HepG2 (cell line): ENCODE measurements at regions not wholly inside any gene's neighbourhood (a gene's known extent, or its start where the extent isn't known, plus 50 kb on each side); places are given as distances from the start of the nearest gene placed in this dataset.

Experiments
- BRD4 ChIP-seq: sonication (generic); formaldehyde crosslinking; IDR thresholded peaks from 2 replicates; pipeline ENCODE4 v1.4.0; 2020; ENCODE audit warnings: missing genetic modification reagents
- CBX1 ChIP-seq: IDR thresholded peaks from one replicate; pipeline ENCODE4 v1.6.1; 2016; ENCODE audit warnings: antibody characterized with exemption, low read depth
- CBX5 ChIP-seq: sonication (generic); formaldehyde crosslinking; IDR thresholded peaks from 2 replicates; pipeline ENCODE4 v1.4.0; 2020; ENCODE audit warnings: missing genetic modification reagents, borderline replicate concordance
- CCDC6 ChIP-seq: sonication (generic); formaldehyde crosslinking; IDR thresholded peaks from 2 replicates; pipeline ENCODE4 v1.8.1; 2022; ENCODE audit warnings: mild to moderate bottlenecking, missing genetic modification reagents, moderate library complexity
- EP300 ChIP-seq, 3 experiments: sonication (generic) in 1 of 3; formaldehyde crosslinking in 1 of 3; IDR thresholded peaks; 2 replicates each; pipeline versions ENCODE4 v1.5.1 to v1.6.1; 2011 to 2020; ENCODE audit warnings: low read depth in 2 of 3, low read length in 2 of 3, borderline replicate concordance in 1 of 3, improper control_type of control experiment in 1 of 3, mild to moderate bottlenecking in 1 of 3, missing genetic modification reagents in 1 of 3, moderate library complexity in 1 of 3
- ETV5 ChIP-seq: IDR thresholded peaks from 2 replicates; pipeline ENCODE4 v1.6.1; 2018; ENCODE audit warnings: missing biosample characterization, missing genetic modification reagents, inconsistent platforms, borderline replicate concordance
- FOXM1 ChIP-seq: sonication (generic); formaldehyde crosslinking; IDR thresholded peaks from 2 replicates; pipeline ENCODE4 v1.5.0; 2020; ENCODE audit warnings: missing genetic modification reagents
- HNF4A ChIP-seq: sonication (generic); formaldehyde crosslinking; IDR thresholded peaks from 2 replicates; pipeline ENCODE4 v1.4.0; 2020; ENCODE audit warnings: missing genetic modification reagents
- HNRNPLL ChIP-seq: fragments of 200-400 bp; formaldehyde crosslinking; IDR thresholded peaks from 2 replicates; pipeline ENCODE4 v1.6.1; 2017; ENCODE audit warnings: mild to moderate bottlenecking, low read depth, low read length; ENCODE audit not compliant: poor library complexity, severe bottlenecking
- HOXA9 ChIP-seq: sonication (generic); formaldehyde crosslinking; IDR thresholded peaks from 2 replicates; pipeline ENCODE4 v1.8.1; 2022; ENCODE audit warnings: missing genetic modification reagents, mild to moderate bottlenecking, moderate library complexity, borderline replicate concordance
- IKZF4 ChIP-seq: sonication (generic); formaldehyde crosslinking; IDR thresholded peaks from 2 replicates; pipeline ENCODE4 v1.5.1; 2020; ENCODE audit warnings: borderline replicate concordance, mild to moderate bottlenecking, low read depth, missing genetic modification reagents; ENCODE audit errors: not compliant biosample characterization
- KDM4B ChIP-seq: sonication (generic); formaldehyde crosslinking; IDR thresholded peaks from 2 replicates; pipeline ENCODE4 v1.4.0; 2020; ENCODE audit warnings: missing genetic modification reagents
- NCOA5 ChIP-seq: sonication (generic); formaldehyde crosslinking; IDR thresholded peaks from 2 replicates; pipeline ENCODE4 v1.4.0; 2020; ENCODE audit warnings: missing genetic modification reagents
- SKI ChIP-seq: fragments of 450-650 bp; IDR thresholded peaks from one replicate; pipeline ENCODE4 v1.6.1; 2018; ENCODE audit warnings: mild to moderate bottlenecking; ENCODE audit not compliant: partially characterized antibody
- SOX13 ChIP-seq, 3 experiments: fragments of 450-650 bp in 1 of 3; sonication (generic) in 1 of 3; formaldehyde crosslinking in 1 of 3; IDR thresholded peaks in 2 of 3; conservative IDR thresholded peaks in 1 of 3; 2 replicates each; pipeline versions ENCODE4 v1.5.0 to v1.6.1; 2016 to 2020; ENCODE audit warnings: antibody characterized with exemption in 1 of 3, mild to moderate bottlenecking in 1 of 3, missing compliant biosample characterization in 1 of 3, missing genetic modification reagents in 1 of 3, moderate library complexity in 1 of 3
- ZFP37 ChIP-seq: sonication (generic); formaldehyde crosslinking; IDR thresholded peaks from 2 replicates; pipeline ENCODE4 v1.4.0; 2020; ENCODE audit warnings: missing genetic modification reagents, borderline replicate concordance
- ZNF205 ChIP-seq: IDR thresholded peaks from 2 replicates; pipeline ENCODE4 v1.6.1; 2018; ENCODE audit warnings: missing biosample characterization, missing genetic modification reagents
- ZNF557 ChIP-seq: sonication (generic); formaldehyde crosslinking; IDR thresholded peaks from 2 replicates; pipeline ENCODE4 v1.4.0; 2020; ENCODE audit warnings: missing genetic modification reagents
- ZNF615 ChIP-seq: sonication (generic); formaldehyde crosslinking; IDR thresholded peaks from 2 replicates; pipeline ENCODE4 v1.5.0; 2020; ENCODE audit warnings: mild to moderate bottlenecking, missing genetic modification reagents, borderline replicate concordance
- ZNF652 ChIP-seq: IDR thresholded peaks from 2 replicates; pipeline ENCODE4 v1.6.1; 2016; ENCODE audit warnings: low read depth, borderline replicate concordance
- ZNF878 ChIP-seq: sonication (generic); formaldehyde crosslinking; IDR thresholded peaks from 2 replicates; pipeline ENCODE4 v1.8.1; 2023; ENCODE audit warnings: mild to moderate bottlenecking, missing genetic modification reagents, moderate library complexity
- ZSCAN25 ChIP-seq: sonication (generic); formaldehyde crosslinking; IDR thresholded peaks from 2 replicates; pipeline ENCODE4 v1.8.0; 2022; ENCODE audit warnings: mild to moderate bottlenecking, missing genetic modification reagents
- TF ChIP-seq, protein P1 (sequence below): sonication (generic); formaldehyde crosslinking; IDR thresholded peaks from 2 replicates; pipeline ENCODE4 v1.4.0; 2020; ENCODE audit warnings: missing genetic modification reagents
- TF ChIP-seq, protein P2 (sequence below): sonication (generic); formaldehyde crosslinking; conservative IDR thresholded peaks from 2 replicates; pipeline ENCODE4 v1.8.0; 2022; ENCODE audit warnings: low read depth, missing genetic modification reagents
- TF ChIP-seq, protein P3 (sequence below): sonication (generic); formaldehyde crosslinking; IDR thresholded peaks from 2 replicates; pipeline ENCODE4 v1.4.0; 2020; ENCODE audit warnings: missing genetic modification reagents, mild to moderate bottlenecking, borderline replicate concordance

DNA sequence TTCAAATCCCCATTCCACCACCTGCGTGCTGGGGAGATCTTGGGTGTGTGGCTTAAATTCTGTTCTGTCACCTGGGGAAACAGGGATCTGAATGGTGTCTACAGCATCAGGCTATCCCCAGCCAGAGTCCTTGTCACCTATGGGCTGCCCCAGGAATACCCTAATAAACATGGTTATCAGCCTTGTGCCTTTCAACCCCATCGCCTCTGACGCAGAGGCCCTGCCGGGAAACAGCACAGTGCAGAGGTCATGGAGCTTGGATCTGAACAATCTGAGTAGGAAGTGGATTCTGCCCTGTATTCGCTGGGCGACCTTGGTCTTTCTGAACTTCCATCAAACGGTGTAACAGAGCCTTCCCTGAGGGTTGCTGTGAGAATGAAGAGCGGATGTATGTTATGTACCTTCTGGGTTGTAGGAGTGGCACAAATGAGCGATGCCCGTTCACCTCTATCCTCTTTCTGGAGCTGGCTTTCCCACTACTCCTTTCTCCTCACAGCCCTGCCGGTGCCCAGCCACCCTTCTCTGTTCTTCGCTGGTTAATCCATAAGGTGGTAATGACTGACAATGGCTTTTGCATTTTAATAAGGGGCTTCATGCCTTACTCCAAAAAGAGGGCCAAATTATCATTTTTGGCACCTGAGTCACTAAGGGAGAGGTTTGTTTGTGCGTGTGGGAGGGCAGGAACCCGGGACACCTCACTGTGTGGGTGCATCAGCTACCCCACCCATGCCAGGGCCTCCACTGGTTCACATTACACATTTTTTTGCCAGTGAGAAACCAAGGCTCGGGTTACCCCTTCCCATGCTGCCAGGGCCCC, 256.5 kb downstream of the MYCN start (continued):
- peak; percentile 92 for TF ChIP-seq ETV5 (CRISPR knock-in tag)
- TF ChIP-seq HNRNPLL, result no peak
- TF ChIP-seq SKI, result peak; percentile 33
- peak; percentile 54; the same call in 1 of the 2 replicates for TF ChIP-seq BRD4 (CRISPR knock-in tag)
- TF ChIP-seq, protein P1, sequence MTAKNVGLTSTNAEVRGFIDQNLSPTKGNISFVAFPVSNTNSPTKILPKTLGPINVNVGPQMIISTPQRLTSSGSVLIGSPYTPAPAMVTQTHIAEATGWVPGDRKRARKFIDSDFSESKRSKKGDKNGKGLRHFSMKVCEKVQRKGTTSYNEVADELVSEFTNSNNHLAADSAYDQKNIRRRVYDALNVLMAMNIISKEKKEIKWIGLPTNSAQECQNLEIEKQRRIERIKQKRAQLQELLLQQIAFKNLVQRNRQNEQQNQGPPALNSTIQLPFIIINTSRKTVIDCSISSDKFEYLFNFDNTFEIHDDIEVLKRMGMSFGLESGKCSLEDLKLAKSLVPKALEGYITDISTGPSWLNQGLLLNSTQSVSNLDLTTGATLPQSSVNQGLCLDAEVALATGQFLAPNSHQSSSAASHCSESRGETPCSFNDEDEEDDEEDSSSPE (CRISPR knock-in tag), result no peak
- TF ChIP-seq ZNF652 (CRISPR knock-in tag), result peak; percentile 47; the same call in 1 of the 2 replicates
- peak; percentile 87; the same call in 1 of the 2 replicates for TF ChIP-seq ZFP37 (CRISPR knock-in tag)
- 0 out of 2 replicates have a peak, but pooled peaks have one; percentile 71 for TF ChIP-seq ZNF557
- TF ChIP-seq ZNF878, result peak; percentile 95
- TF ChIP-seq EP300 (IDR thresholded peaks at IDR 0.05; ENCODE audit: low read depth in 2 of 2, low read length in 2 of 2), result peak in 1 of 2 experiments; percentile 85; a peak in 2 of 4 replicates
- TF ChIP-seq EP300 (CRISPR knock-in tag; IDR thresholded peaks at IDR 0.05; ENCODE audit: borderline replicate concordance), result peak; percentile 81; the same call in 1 of the 2 replicates
- no peak for TF ChIP-seq IKZF4 (CRISPR knock-in tag)
- TF ChIP-seq NCOA5 (CRISPR knock-in tag), result no peak
- TF ChIP-seq HOXA9 (CRISPR knock-in tag), result no peak
- peak; percentile 99 for TF ChIP-seq HNF4A (CRISPR knock-in tag)
- TF ChIP-seq CBX1, result peak; percentile 72
- TF ChIP-seq, protein P2, sequence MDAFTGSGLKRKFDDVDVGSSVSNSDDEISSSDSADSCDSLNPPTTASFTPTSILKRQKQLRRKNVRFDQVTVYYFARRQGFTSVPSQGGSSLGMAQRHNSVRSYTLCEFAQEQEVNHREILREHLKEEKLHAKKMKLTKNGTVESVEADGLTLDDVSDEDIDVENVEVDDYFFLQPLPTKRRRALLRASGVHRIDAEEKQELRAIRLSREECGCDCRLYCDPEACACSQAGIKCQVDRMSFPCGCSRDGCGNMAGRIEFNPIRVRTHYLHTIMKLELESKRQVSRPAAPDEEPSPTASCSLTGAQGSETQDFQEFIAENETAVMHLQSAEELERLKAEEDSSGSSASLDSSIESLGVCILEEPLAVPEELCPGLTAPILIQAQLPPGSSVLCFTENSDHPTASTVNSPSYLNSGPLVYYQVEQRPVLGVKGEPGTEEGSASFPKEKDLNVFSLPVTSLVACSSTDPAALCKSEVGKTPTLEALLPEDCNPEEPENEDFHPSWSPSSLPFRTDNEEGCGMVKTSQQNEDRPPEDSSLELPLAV (CRISPR knock-in tag), result no peak
- TF ChIP-seq, protein P3, sequence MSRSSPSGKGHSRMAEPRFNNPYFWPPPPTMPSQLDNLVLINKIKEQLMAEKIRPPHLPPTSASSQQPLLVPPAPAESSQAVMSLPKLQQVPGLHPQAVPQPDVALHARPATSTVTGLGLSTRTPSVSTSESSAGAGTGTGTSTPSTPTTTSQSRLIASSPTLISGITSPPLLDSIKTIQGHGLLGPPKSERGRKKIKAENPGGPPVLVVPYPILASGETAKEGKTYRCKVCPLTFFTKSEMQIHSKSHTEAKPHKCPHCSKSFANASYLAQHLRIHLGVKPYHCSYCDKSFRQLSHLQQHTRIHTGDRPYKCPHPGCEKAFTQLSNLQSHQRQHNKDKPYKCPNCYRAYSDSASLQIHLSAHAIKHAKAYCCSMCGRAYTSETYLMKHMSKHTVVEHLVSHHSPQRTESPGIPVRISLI (CRISPR knock-in tag), result 0 out of 2 replicates have a peak, but pooled peaks have one; percentile 15
- no peak for TF ChIP-seq ZNF205
- peak; percentile 75 for TF ChIP-seq CCDC6 (CRISPR knock-in tag)
- TF ChIP-seq CBX5 (CRISPR knock-in tag), result peak; percentile 74; the same call in 1 of the 2 replicates
- TF ChIP-seq KDM4B, result peak; percentile 47; the same call in 1 of the 2 replicates
- TF ChIP-seq FOXM1, result no peak
- no peak for TF ChIP-seq SOX13 (IDR thresholded peaks at IDR 0.05)
- peak in 1 of 2 experiments; percentile 85; a peak in 2 of 4 replicates for TF ChIP-seq SOX13 (CRISPR knock-in tag; conservative IDR thresholded peaks at IDR 0.05 in 1 of 2, IDR thresholded peaks at IDR 0.05 in 1 of 2)
- peak; percentile 80 for TF ChIP-seq ZSCAN25
- 0 out of 2 replicates have a peak, but pooled peaks have one; percentile 23 for TF ChIP-seq ZNF615 (CRISPR knock-in tag)
